HG02870 (cell line): ENCODE measurements at regions not wholly inside any gene's neighbourhood (a gene's known extent, or its start where the extent isn't known, plus 50 kb on each side); places are given as distances from the start of the nearest gene placed in this dataset.
"Not testable (repeated sequence)": the region's sequence is repeated elsewhere in the genome, so short reads cannot be mapped to it uniquely, and the experiment has no call there.

Experiments used
- ATAC-seq: cut with Tn5 transposase; IDR thresholded peaks from one replicate; pipeline ENCODE4 v1.9.1; 2021; ENCODE audit warnings: mild to moderate bottlenecking, moderate library complexity; ENCODE audit not compliant: unreplicated experiment

GRCh38 chr15:59904450-59905135 lies 99.5 kb upstream of the FOXB1 start:
- no peak for ATAC-seq

- ATAC-seq = no peak
Measured at GRCh38 chr15:59896663-59897074, 107.4 kb upstream of the FOXB1 start.

- ATAC-seq = no peak
Measured at GRCh38 chr15:59894835-59895234, 109.3 kb upstream of the FOXB1 start.

- ATAC-seq = no peak
Measured at GRCh38 chr15:59892985-59893384, 111.1 kb upstream of the FOXB1 start.

GRCh38 chr15:59887870-59888269 lies 116.2 kb upstream of the FOXB1 start:
- ATAC-seq = not testable (repeated sequence)

- ATAC-seq = no peak
Measured at GRCh38 chr15:59887211-59887610, 116.9 kb upstream of the FOXB1 start.

GRCh38 chr15:59886441-59886840 lies 117.7 kb upstream of the FOXB1 start:
- no peak for ATAC-seq

- ATAC-seq = no peak
Measured at GRCh38 chr15:59885832-59886231, 118.3 kb upstream of the FOXB1 start.

- ATAC-seq = no peak
Measured at GRCh38 chr15:59879506-59880265, 124.4 kb upstream of the FOXB1 start.

- ATAC-seq = no peak
Measured at GRCh38 chr15:59876140-59876539, 128.0 kb upstream of the FOXB1 start.

GRCh38 chr15:59873644-59874272 lies 130.4 kb upstream of the FOXB1 start:
- no peak for ATAC-seq

GRCh38 chr15:59867086-59867855 lies 136.8 kb upstream of the FOXB1 start:
- ATAC-seq = no peak

- no peak for ATAC-seq
Measured at GRCh38 chr15:59866642-59867041, 137.5 kb upstream of the FOXB1 start.

- no peak for ATAC-seq
Measured at GRCh38 chr15:59862191-59863155, 141.6 kb upstream of the FOXB1 start.

GRCh38 chr15:59847968-59848367 lies 156.1 kb upstream of the FOXB1 start:
- no peak for ATAC-seq

- no peak for ATAC-seq
Measured at GRCh38 chr15:59845942-59846499, 156.9 kb upstream of the BNIP2 start.

- no peak for ATAC-seq
Measured at GRCh38 chr15:59843609-59844008, 154.5 kb upstream of the BNIP2 start.

GRCh38 chr15:59841036-59841435 lies 151.9 kb upstream of the BNIP2 start:
- ATAC-seq = no peak

- ATAC-seq = no peak
Measured at GRCh38 chr15:59839906-59840305, 150.8 kb upstream of the BNIP2 start.

- no peak for ATAC-seq
Measured at GRCh38 chr15:59838900-59839299, 149.8 kb upstream of the BNIP2 start.
